GM08714 (cell line): ENCODE measurements at regions not wholly inside any gene's neighbourhood (a gene's known extent, or its start where the extent isn't known, plus 50 kb on each side); places are given as distances from the start of the nearest gene placed in this dataset.

Experiments used
- H3K4me3 ChIP-seq: fragments of 200-500 bp; sonication (Bioruptor generic); 2 replicates; pipeline ENCODE4 v1.5.1; 2014; ENCODE audit warnings: mild to moderate bottlenecking, low read length, inconsistent platforms
- ZNF274 ChIP-seq: IDR thresholded peaks from 2 replicates; pipeline ENCODE4 v1.6.1; 2012; ENCODE audit warnings: mild to moderate bottlenecking, low read depth, low read length

DNA sequence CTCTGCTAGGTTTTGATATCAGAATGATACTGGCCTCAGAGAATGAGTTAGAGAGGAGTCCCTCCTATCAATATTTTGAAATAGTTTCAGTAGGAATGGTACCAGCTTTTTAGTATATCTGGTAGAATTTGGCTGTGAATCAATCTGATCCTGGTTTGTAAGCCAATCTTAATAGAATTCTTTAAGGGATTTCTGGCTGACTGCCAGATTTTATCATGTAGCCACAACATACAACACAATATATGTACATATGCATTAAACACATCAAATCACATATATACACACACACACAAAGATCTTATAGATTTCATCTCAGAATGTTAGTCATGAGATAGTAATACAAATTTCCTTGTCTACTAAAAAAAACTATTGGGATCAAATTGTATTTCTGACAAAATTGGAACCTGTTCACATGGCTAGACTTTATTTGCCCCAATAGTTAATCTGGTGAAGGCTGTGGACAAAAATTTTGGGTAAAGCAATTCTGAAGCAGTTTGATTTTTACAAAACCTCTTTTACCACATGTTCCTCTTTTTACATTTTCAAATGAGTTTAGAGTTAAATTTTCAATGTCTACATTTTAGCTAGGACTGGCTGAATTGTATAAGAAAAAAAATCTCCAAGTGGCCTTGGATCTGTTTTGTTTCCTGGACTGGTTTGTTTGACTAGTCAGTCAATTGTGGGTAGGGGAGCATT is 151.7 kb downstream of the FASLG start:
- no peak for TF ChIP-seq ZNF274
- H3K4me3 ChIP-seq: no peak overlapping the region

DNA sequence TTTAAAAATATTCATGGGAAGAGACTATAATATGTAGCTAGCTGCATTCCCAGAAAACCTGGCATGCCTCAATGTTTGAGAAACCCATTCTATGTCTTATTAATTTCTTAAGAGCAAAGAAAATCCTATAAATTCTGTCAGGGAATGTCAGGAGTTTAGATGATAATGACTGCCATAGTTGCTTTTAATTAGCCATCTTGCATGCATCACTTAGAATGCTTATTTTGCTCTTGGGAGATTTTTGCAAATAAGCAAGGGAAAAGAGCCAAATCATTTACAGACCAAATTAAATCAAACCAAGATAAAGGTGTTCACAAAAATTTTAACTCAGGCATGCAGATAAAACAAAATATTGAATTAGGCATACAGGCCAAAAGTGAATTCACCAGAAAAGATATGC is 152.8 kb downstream of the FASLG start:
- H3K4me3 ChIP-seq: no peak overlapping the region
- TF ChIP-seq ZNF274: no peak

DNA sequence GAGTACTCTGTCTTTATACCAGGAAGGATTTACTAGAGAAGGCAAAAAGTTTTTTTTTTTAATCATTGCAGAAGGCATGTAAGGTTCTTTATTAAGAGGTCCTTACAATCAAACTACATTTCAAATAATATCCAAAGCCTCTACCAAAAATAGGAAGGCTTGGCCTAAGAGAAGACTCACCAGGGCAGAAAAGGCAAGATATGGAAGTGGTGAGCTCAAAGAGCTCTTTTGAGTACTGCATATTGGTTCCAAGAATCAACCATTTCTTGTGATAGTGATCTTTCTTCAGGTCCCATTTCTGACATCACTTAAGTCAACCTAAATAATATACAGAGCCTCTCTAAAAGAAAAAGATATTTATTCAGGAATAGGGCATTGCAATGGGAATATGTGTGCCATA is 153.2 kb downstream of the FASLG start:
- H3K4me3 ChIP-seq: no peak overlapping the region
- no peak for TF ChIP-seq ZNF274

DNA sequence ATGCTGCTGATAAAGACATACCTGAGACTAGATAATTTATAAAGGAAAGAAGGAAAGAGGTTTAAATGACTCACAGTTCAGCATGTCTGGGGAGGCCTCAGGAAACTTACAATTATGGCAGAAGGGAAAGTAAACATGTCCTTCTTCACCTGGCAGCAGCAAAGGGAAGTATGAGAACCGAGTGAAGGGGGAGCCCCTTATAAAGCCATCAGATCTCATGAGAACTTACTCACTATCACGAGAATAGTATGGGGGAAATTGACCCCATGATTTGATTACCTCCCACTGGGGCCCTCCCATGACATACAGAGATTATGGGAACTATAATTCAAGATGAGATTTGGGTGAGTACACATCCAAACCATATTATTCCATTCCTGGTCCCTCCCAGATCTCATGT is 154.4 kb downstream of the FASLG start:
- no peak for TF ChIP-seq ZNF274
- H3K4me3 ChIP-seq: no peak overlapping the region

DNA sequence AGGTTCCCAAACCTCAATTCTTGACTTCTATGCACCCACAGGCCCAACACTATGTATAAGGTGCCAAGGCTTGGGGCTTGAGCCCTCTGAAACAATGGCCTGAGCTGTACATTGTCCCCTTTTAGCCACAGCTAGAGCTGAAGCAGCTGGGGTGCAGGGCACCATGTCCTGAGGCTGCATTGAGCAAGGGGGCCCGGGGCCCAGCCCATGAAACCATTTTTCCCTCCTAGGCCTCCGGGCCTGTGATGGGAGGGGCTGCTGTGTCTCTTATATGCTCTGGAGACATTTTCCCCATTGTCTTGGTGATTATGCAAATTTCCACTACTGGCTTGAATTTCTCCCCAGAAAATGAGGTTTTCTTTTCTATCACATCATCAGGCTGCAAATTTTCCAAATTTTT is 155.5 kb downstream of the FASLG start:
- TF ChIP-seq ZNF274: no peak
- no peak overlapping the region for H3K4me3 ChIP-seq

DNA sequence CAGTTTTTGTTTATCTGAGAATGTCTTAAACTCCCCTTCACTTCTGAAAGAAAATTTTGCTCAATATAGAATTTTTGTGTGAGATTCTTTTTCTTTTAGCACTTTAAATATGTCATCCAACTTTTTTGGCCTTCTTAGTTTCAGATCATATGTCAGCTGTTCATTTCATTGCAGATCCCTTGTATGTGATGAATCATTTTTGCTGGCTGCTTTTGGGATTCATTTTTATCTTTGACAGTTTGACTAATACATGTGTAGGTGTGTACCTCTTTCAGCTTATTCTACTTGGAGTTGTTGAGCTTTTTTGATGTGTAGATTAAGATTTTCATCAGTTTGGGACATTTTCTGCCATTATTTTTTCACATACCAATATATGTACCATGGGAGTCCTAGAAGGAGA is 156.8 kb downstream of the FASLG start:
- TF ChIP-seq ZNF274: no peak
- no peak overlapping the region for H3K4me3 ChIP-seq

DNA sequence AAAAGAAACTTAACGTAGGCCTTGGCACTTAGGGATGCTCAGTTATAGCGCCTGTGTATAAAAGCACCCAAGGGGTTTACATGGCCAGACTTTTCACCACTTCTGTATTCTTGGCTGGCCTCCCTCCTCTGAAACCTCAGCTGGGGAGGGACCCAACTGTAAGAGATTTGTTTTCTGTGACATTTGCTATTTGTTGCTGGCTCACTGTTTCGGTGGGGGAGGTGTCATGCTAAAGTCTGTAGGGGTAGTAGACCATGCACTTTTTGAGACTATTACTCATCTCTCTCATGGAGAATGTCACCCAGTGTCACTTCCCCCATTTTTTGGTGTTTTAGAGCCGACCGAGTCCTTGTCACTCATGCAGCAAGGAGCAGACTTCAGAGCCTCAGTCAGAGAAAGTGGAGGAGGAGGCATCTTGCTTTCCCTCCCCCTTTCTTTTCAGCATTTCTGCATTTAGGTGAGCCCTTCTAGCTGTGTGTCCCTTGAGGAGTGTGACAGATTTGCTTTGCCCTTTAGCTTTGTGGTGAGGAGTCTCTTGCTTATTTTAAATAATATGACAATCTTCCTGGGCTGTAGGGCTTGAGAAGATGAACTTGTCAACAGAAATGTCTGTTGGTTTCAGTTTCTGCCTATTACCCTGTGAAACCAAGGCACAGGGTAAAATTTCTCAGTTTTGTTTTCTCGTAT is 160.1 kb downstream of the FASLG start:
- H3K4me3 ChIP-seq: peak overlapping the region; percentile 54; the same call in 1 of the 2 replicates
- TF ChIP-seq ZNF274: no peak

DNA sequence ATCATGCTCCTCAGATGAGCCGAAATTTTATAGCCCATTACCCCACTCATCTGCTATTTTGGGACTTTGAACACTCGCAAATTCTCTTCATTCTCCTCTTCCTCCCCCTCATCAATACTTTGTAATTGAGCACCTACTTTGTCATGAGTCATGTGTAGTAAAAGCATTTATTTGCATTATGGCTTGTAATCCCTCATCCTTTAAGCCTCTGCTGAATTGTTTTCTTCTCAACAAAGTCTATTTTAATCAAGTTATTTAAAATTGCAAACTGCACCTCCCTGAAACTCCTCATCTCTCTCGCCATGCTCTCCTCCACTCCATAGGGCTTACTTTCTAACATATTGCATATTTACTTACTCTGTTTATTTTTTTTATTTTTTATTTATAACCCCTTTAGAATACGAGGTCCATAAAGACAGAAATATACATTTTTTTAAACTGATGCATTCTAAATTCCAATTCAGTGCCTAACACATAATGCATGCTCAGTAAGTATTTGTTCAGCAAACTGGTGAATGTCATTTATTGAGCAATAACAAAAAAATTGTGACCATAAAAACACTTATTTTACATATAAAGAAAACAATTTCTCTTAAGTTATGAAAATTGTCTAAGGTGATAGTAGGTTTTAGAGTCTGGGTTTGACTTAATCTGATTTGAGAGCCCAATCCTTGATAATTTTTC is 161.7 kb downstream of the FASLG start:
- no peak for TF ChIP-seq ZNF274
- H3K4me3 ChIP-seq: no peak overlapping the region

DNA sequence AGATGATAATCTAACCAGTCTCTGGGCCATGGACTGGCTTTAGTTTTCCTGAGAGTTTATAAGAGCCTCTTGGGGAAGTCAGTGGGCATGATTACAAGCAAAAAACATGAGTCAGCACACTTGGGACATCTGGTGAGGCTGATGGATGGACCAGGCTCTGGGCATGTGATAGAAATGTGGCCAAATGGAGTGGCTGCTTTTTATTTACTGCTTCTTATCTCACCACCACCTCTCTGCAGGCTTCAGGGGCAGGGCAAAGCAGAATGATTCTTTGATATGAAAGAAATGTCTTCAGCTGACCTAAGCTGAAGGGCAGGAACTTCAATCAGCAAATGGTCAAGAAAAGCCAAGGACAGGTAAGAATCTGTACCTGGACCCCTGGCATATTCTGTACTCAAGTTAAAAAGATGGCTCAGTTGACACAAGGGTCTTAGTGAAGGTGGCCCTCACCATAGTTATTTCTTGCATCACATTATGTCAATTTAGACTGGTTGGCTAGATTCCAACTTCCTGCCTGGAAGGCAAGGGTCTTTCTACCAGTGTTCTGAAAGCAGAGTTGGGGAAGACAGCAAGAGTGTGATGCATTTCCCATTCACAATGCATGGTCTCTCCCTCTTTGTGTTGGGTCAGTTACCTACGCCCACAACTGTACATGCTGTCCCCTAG is 162.8 kb downstream of the FASLG start:
- TF ChIP-seq ZNF274: no peak
- no peak overlapping the region for H3K4me3 ChIP-seq

DNA sequence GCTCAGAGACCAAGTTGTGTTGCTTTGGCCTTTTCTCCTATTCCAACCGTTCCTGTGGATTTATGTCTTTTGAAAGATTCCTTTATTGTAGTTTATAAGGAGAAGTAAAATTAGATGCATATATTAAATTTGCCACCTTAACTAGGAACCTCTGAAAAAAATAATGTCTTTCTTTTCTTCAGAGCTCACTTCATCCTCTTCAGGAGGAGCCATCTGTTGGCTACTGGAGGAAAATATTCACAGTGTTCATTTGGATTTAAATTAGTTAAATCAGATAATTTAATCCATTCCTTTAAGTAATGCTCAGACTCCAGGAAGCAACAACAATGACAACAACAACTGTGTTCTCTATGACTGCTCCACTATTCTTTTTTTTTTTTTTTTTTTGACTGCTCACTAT is 164.0 kb downstream of the FASLG start:
- H3K4me3 ChIP-seq: no peak overlapping the region
- TF ChIP-seq ZNF274: no peak

DNA sequence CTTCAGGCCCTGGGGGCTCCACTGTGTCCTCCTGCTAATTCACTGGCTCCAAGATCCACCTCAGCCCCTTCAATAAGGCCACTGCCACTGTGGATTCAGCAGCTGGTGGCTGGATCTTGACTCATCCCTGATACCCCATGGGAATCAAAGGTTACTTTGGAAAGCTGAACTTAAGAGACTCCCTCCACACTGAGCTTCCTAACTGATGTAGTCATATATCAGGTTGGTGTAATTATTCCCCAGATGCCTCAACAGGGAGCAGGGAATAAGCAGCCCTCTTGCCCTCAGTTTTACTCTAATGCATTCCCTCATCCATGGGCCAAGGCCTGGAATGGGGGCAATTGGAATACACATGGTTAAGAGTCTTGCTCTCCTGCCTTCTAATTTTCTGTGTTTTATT is 164.6 kb downstream of the FASLG start:
- no peak for TF ChIP-seq ZNF274
- no peak overlapping the region for H3K4me3 ChIP-seq

DNA sequence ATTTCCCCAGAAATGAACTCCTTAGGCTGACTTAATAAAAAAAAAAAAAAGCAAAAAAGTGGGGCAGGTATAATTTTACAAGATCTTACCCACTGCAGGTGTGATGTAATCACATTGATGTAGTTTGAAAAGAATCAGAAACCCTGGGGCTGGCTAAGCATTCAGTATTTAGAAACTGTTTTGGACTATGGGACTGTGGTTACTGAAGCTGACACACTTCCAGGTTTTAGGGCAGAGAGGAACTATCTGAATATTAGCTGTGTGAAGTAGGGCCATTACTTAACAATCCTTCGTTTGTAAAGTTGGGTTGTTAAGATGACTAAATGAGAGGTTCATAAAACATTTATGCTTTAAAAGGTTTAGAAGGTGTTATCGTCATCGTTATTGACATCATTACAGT is 165.3 kb downstream of the FASLG start:
- no peak for TF ChIP-seq ZNF274
- H3K4me3 ChIP-seq: no peak overlapping the region

DNA sequence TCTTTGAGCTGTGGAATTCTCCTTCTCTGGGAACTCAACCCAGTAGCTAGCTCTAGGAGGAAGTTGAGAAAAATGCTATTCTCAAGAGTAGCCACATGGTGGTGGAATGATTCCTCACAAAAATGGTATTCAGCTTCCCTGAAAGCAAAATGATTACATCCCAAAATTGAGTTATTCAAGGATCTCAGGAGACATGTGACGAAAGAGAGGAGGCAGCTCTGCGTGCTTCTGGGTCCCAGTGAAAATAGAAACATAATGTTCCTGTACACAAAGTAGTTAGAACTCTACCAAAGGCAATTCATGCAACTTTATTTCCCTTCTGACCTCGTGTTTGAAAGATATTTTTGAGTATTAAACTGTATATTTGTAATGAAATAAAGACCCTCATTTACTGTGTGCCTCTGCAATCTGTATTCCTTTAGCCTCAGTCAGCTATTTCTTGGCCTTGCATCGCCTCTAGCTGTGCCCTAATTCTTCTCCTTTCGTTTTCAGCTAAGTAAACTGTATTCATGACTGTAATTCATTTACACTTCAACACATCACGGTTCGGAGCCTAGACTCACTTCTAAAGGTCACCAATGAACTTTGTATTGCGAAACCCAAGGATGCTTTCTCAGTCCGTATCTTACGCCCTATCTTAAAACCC is 167.3 kb downstream of the FASLG start:
- no peak for TF ChIP-seq ZNF274
- H3K4me3 ChIP-seq: no peak overlapping the region

DNA sequence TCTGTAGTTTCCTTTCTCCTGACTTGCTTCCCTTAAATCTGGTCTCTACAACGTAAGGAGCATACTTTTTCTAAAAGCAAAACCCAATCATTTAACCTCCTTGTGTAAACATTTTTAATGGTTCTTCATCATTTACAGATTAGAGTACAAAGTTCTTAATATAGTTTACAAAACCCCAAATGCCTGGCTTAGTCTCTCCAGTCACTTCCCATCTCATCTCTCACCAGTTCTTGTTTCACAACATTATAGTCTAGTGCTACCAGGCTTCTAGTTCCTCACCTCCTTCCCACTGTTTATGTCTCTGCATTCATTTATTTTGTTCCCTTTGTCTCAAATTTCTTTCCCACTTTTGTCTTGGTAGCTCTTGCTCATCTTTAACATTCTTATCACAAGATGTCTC is 168.4 kb downstream of the FASLG start:
- TF ChIP-seq ZNF274: no peak

More for the DNA sequence above, 168.4 kb downstream of the FASLG start:
- no peak overlapping the region for H3K4me3 ChIP-seq
